ENCODE measurements at regions not wholly inside any gene's neighbourhood (a gene's known extent, or its start where the extent isn't known, plus 50 kb on each side); places are given as distances from the start of the nearest gene placed in this dataset.

DNA sequence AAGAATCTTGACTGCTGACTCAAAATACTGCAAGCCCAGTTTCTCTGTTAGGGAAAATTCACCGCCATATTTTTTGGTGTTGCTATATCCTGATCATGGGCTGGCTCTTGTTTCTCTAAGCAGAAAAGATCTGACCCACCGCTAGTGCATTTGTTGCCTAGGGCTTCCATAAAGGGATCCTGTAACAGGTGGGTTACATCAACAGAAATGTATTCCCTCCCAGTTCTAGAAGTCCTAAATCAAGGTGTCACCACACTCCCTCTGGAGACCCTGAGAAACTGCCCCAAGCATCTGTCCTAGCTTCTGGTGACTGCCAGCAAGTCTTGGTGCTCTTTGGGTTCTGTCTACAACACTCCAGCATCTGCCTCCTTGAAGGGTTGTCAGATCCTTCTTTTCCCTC is 99.7 kb downstream of the MAF start:
- TF ChIP-seq CTCF (conservative IDR thresholded peaks at IDR 0.05; ENCODE audit: low read depth, low read length) (no peak), MAFK (IDR thresholded peaks at IDR 0.05; ENCODE audit: low read depth, low read length) (no peak), MXI1 (IDR thresholded peaks at IDR 0.05; ENCODE audit: borderline replicate concordance, low read depth, low read length) (no peak), POLR2A (IDR thresholded peaks at IDR 0.05; ENCODE audit: low read depth, low read length) (no peak), CEBPB (IDR thresholded peaks at IDR 0.05; ENCODE audit: low read depth, low read length) (no peak), RFX5 (IDR thresholded peaks at IDR 0.05; ENCODE audit: low read depth, low read length) (no peak), RCOR1 (IDR thresholded peaks at IDR 0.05; ENCODE audit: insufficient replicate concordance, low read length) (no peak), RAD21 (IDR thresholded peaks at IDR 0.05; ENCODE audit: low read length) (no peak), SMC3 (IDR thresholded peaks at IDR 0.05; ENCODE audit: low read depth, low read length) (no peak)
- TF ChIP-seq, protein P1, sequence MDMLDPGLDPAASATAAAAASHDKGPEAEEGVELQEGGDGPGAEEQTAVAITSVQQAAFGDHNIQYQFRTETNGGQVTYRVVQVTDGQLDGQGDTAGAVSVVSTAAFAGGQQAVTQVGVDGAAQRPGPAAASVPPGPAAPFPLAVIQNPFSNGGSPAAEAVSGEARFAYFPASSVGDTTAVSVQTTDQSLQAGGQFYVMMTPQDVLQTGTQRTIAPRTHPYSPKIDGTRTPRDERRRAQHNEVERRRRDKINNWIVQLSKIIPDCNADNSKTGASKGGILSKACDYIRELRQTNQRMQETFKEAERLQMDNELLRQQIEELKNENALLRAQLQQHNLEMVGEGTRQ (IDR thresholded peaks at IDR 0.05; ENCODE audit: low read depth, low read length): no peak
